Fibroblast of lung (primary cell): ENCODE measurements at regions not wholly inside any gene's neighbourhood (a gene's known extent, or its start where the extent isn't known, plus 50 kb on each side); places are given as distances from the start of the nearest gene placed in this dataset.

Experiments
- CTCF ChIP-seq, 2 donors: IDR thresholded peaks in 1 of 2; conservative IDR thresholded peaks in 1 of 2; 1 replicate in 1 of 2; 2 replicates in 1 of 2; pipeline ENCODE4 v1.5.1; 2011 to 2012; ENCODE audit warnings: low read length in 2 of 2, control low read depth in 1 of 2, inconsistent platforms in 1 of 2, low read depth in 1 of 2, mild to moderate bottlenecking in 1 of 2
- EZH2 ChIP-seq: IDR thresholded peaks from 2 replicates; pipeline ENCODE4 v1.5.1; 2012; ENCODE audit warnings: low read length, control low read depth, mild to moderate bottlenecking; ENCODE audit errors: missing control alignments

GRCh38 chr5:51466214-51466613 lies 83.0 kb downstream of the ISL1 start:
- TF ChIP-seq CTCF (conservative IDR thresholded peaks at IDR 0.05 in 1 of 2, IDR thresholded peaks at IDR 0.05 in 1 of 2; ENCODE audit: low read depth in 1 of 2, low read length in 2 of 2) (no peak), EZH2 (no peak)
